SK-N-SH treated with all-trans-retinoic acid at 6 μM for 48 hours (cell line): ENCODE measurements at regions not wholly inside any gene's neighbourhood (a gene's known extent, or its start where the extent isn't known, plus 50 kb on each side); places are given as distances from the start of the nearest gene placed in this dataset.

Experiments used
- ATAC-seq: fragments of 200-7000 bp; cut with Tn5 transposase; 3 replicates; pipeline ENCODE4 v1.9.1; 2020; ENCODE audit warnings: mild to moderate bottlenecking, moderate library complexity
- BACH2 ChIP-seq: fragments of 250-450 bp; sonication (Bioruptor Pico); IDR thresholded peaks from 2 replicates; pipeline ENCODE4 v1.9.0; 2021; ENCODE audit warnings: mild to moderate bottlenecking, borderline replicate concordance
- CSDC2 ChIP-seq: fragments of 250-450 bp; sonication (Bioruptor Pico); IDR thresholded peaks from 2 replicates; pipeline ENCODE4 v1.5.0; 2020; ENCODE audit warnings: mild to moderate bottlenecking, moderate library complexity
- ESRRG ChIP-seq: fragments of 250-450 bp; sonication (Bioruptor Pico); IDR thresholded peaks from 2 replicates; pipeline ENCODE4 v1.6.1; 2021; ENCODE audit warnings: mild to moderate bottlenecking
- GLIS3 ChIP-seq: fragments of 250-450 bp; sonication (Bioruptor Pico); IDR thresholded peaks from 2 replicates; pipeline ENCODE4 v1.5.0; 2020; ENCODE audit warnings: mild to moderate bottlenecking, moderate library complexity
- ISL1 ChIP-seq: fragments of 250-450 bp; sonication (Bioruptor Pico); IDR thresholded peaks from 2 replicates; pipeline ENCODE4 v2.1.2; 2022; ENCODE audit warnings: mild to moderate bottlenecking, moderate library complexity
- OSR1 ChIP-seq: fragments of 250-450 bp; sonication (Bioruptor Pico); IDR thresholded peaks from 2 replicates; pipeline ENCODE4 v1.8.0; 2022; ENCODE audit warnings: moderate library complexity, mild to moderate bottlenecking, inconsistent platforms
- PPARA ChIP-seq: fragments of 250-450 bp; sonication (Bioruptor Pico); IDR thresholded peaks from 2 replicates; pipeline ENCODE4 v1.5.0; 2020; ENCODE audit warnings: mild to moderate bottlenecking, borderline replicate concordance
- RARB ChIP-seq: fragments of 250-450 bp; sonication (Bioruptor Pico); IDR thresholded peaks from 2 replicates; pipeline ENCODE4 v1.8.0; 2021; ENCODE audit warnings: mild to moderate bottlenecking, moderate library complexity
- SNAI2 ChIP-seq: fragments of 250-450 bp; sonication (Bioruptor Pico); IDR thresholded peaks from 2 replicates; pipeline ENCODE4 v1.5.0; 2020; ENCODE audit warnings: mild to moderate bottlenecking, moderate library complexity
- TCF4 ChIP-seq: fragments of 250-450 bp; sonication (Bioruptor Pico); IDR thresholded peaks from 2 replicates; pipeline ENCODE4 v1.8.0; 2021; ENCODE audit warnings: mild to moderate bottlenecking, moderate library complexity, borderline replicate concordance
- TOX ChIP-seq: fragments of 250-450 bp; sonication (Bioruptor Pico); IDR thresholded peaks from 2 replicates; pipeline ENCODE4 v1.8.0; 2021; ENCODE audit warnings: mild to moderate bottlenecking, moderate library complexity, borderline replicate concordance
- ZC3H10 ChIP-seq: fragments of 250-450 bp; sonication (Bioruptor Pico); IDR thresholded peaks from 2 replicates; pipeline ENCODE4 v1.5.1; 2021; ENCODE audit warnings: mild to moderate bottlenecking, moderate library complexity
- ZFP3 ChIP-seq: fragments of 250-450 bp; sonication (Bioruptor Pico); IDR thresholded peaks from 2 replicates; pipeline ENCODE4 v1.5.0; 2020; ENCODE audit warnings: mild to moderate bottlenecking, moderate library complexity
- ZFP30 ChIP-seq: fragments of 450-650 bp; formaldehyde crosslinking; IDR thresholded peaks from 2 replicates; pipeline ENCODE4 v1.5.0; 2022; ENCODE audit warnings: mild to moderate bottlenecking, moderate library complexity
- ZNF565 ChIP-seq: fragments of 450-650 bp; formaldehyde crosslinking; conservative IDR thresholded peaks from 2 replicates; pipeline ENCODE4 v1.5.0; 2020; ENCODE audit warnings: low read depth, mild to moderate bottlenecking, moderate library complexity
- ZNF8 ChIP-seq: fragments of 450-650 bp; formaldehyde crosslinking; IDR thresholded peaks from 2 replicates; pipeline ENCODE4 v1.5.0; 2020; ENCODE audit warnings: mild to moderate bottlenecking, moderate library complexity
- TF ChIP-seq, protein P1 (sequence below): fragments of 250-450 bp; sonication (Bioruptor Pico); IDR thresholded peaks from 2 replicates; pipeline ENCODE4 v1.5.1; 2020; ENCODE audit warnings: low read depth, mild to moderate bottlenecking, moderate library complexity
- TF ChIP-seq, protein P2 (sequence below): fragments of 250-450 bp; sonication (Bioruptor Pico); IDR thresholded peaks from 2 replicates; pipeline ENCODE4 v1.5.1; 2021; ENCODE audit warnings: mild to moderate bottlenecking, moderate library complexity
- TF ChIP-seq, protein P3 (sequence below): fragments of 250-450 bp; sonication (Bioruptor Pico); IDR thresholded peaks from 2 replicates; pipeline ENCODE4 v1.5.0; 2020; ENCODE audit warnings: mild to moderate bottlenecking, moderate library complexity
- TF ChIP-seq, protein P4 (sequence below): fragments of 250-450 bp; sonication (Bioruptor Pico); IDR thresholded peaks from 2 replicates; pipeline ENCODE4 v1.8.0; 2020; ENCODE audit warnings: mild to moderate bottlenecking, moderate library complexity, borderline replicate concordance
- TF ChIP-seq, protein P5 (sequence below): fragments of 250-450 bp; sonication (Bioruptor Pico); IDR thresholded peaks from 2 replicates; pipeline ENCODE4 v1.8.0; 2021; ENCODE audit warnings: low read depth, mild to moderate bottlenecking, moderate library complexity, borderline replicate concordance

GRCh38 chr10:83333566-83333965 lies 805.7 kb upstream of the GHITM start (continued):
- TF ChIP-seq, protein P1, sequence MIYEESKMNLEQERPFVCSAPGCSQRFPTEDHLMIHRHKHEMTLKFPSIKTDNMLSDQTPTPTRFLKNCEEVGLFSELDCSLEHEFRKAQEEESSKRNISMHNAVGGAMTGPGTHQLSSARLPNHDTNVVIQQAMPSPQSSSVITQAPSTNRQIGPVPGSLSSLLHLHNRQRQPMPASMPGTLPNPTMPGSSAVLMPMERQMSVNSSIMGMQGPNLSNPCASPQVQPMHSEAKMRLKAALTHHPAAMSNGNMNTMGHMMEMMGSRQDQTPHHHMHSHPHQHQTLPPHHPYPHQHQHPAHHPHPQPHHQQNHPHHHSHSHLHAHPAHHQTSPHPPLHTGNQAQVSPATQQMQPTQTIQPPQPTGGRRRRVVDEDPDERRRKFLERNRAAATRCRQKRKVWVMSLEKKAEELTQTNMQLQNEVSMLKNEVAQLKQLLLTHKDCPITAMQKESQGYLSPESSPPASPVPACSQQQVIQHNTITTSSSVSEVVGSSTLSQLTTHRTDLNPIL, result no peak
- TF ChIP-seq ZFP3 (CRISPR knock-in tag), result no peak
- TF ChIP-seq ISL1 (CRISPR knock-in tag), result no peak
- TF ChIP-seq ZFP30 (CRISPR knock-in tag), result no peak
- TF ChIP-seq, protein P2, sequence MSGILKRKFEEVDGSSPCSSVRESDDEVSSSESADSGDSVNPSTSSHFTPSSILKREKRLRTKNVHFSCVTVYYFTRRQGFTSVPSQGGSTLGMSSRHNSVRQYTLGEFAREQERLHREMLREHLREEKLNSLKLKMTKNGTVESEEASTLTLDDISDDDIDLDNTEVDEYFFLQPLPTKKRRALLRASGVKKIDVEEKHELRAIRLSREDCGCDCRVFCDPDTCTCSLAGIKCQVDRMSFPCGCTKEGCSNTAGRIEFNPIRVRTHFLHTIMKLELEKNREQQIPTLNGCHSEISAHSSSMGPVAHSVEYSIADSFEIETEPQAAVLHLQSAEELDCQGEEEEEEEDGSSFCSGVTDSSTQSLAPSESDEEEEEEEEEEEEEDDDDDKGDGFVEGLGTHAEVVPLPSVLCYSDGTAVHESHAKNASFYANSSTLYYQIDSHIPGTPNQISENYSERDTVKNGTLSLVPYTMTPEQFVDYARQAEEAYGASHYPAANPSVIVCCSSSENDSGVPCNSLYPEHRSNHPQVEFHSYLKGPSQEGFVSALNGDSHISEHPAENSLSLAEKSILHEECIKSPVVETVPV, result no peak
- TF ChIP-seq GLIS3 (CRISPR knock-in tag), result no peak
- TF ChIP-seq ZNF8, result no peak
- TF ChIP-seq ESRRG (CRISPR knock-in tag), result no peak
- no peak for TF ChIP-seq OSR1
- no peak for TF ChIP-seq RARB

DNA sequence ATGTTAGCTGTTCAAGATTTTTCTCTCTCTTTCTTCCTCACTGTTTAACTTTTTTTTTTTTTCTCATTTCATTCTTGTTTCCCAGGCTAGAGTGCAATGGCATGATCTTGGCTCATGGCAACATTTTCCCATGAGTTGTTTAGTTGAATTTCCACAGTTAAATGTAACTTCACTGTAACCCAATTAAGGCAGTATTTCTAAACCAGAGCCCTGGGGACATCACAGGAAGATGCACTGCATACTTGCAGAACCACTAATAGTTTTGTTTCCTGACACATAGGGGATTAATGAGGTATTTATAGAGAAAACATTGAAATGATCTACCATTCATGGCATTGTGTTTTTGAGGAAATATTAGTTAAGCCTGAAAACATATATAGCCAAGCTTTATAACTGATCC lies 795.6 kb upstream of the GHITM start:
- TF ChIP-seq CSDC2 (CRISPR knock-in tag), result no peak
- no peak for TF ChIP-seq BACH2 (CRISPR knock-in tag)
- no peak for TF ChIP-seq ESRRG (CRISPR knock-in tag)
- no peak for TF ChIP-seq PPARA
- no peak for TF ChIP-seq ZC3H10 (CRISPR knock-in tag)
- TF ChIP-seq, protein P3, sequence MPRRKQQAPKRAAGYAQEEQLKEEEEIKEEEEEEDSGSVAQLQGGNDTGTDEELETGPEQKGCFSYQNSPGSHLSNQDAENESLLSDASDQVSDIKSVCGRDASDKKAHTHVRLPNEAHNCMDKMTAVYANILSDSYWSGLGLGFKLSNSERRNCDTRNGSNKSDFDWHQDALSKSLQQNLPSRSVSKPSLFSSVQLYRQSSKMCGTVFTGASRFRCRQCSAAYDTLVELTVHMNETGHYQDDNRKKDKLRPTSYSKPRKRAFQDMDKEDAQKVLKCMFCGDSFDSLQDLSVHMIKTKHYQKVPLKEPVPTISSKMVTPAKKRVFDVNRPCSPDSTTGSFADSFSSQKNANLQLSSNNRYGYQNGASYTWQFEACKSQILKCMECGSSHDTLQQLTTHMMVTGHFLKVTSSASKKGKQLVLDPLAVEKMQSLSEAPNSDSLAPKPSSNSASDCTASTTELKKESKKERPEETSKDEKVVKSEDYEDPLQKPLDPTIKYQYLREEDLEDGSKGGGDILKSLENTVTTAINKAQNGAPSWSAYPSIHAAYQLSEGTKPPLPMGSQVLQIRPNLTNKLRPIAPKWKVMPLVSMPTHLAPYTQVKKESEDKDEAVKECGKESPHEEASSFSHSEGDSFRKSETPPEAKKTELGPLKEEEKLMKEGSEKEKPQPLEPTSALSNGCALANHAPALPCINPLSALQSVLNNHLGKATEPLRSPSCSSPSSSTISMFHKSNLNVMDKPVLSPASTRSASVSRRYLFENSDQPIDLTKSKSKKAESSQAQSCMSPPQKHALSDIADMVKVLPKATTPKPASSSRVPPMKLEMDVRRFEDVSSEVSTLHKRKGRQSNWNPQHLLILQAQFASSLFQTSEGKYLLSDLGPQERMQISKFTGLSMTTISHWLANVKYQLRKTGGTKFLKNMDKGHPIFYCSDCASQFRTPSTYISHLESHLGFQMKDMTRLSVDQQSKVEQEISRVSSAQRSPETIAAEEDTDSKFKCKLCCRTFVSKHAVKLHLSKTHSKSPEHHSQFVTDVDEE (CRISPR knock-in tag), result no peak
- ATAC-seq, result no peak

GRCh38 chr10:83346266-83346910 lies 792.9 kb upstream of the GHITM start:
- no peak for TF ChIP-seq ESRRG (CRISPR knock-in tag)
- no peak for TF ChIP-seq TCF4
- TF ChIP-seq, protein P1, result no peak
- no peak for TF ChIP-seq ZFP3 (CRISPR knock-in tag)
- no peak for TF ChIP-seq ZC3H10 (CRISPR knock-in tag)
- no peak for TF ChIP-seq TOX
- TF ChIP-seq SNAI2 (CRISPR knock-in tag), result no peak
- no peak for TF ChIP-seq ZFP30 (CRISPR knock-in tag)
- TF ChIP-seq, protein P4, sequence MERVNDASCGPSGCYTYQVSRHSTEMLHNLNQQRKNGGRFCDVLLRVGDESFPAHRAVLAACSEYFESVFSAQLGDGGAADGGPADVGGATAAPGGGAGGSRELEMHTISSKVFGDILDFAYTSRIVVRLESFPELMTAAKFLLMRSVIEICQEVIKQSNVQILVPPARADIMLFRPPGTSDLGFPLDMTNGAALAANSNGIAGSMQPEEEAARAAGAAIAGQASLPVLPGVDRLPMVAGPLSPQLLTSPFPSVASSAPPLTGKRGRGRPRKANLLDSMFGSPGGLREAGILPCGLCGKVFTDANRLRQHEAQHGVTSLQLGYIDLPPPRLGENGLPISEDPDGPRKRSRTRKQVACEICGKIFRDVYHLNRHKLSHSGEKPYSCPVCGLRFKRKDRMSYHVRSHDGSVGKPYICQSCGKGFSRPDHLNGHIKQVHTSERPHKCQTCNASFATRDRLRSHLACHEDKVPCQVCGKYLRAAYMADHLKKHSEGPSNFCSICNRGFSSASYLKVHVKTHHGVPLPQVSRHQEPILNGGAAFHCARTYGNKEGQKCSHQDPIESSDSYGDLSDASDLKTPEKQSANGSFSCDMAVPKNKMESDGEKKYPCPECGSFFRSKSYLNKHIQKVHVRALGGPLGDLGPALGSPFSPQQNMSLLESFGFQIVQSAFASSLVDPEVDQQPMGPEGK, result no peak
- TF ChIP-seq ISL1 (CRISPR knock-in tag), result no peak
- TF ChIP-seq, protein P5, sequence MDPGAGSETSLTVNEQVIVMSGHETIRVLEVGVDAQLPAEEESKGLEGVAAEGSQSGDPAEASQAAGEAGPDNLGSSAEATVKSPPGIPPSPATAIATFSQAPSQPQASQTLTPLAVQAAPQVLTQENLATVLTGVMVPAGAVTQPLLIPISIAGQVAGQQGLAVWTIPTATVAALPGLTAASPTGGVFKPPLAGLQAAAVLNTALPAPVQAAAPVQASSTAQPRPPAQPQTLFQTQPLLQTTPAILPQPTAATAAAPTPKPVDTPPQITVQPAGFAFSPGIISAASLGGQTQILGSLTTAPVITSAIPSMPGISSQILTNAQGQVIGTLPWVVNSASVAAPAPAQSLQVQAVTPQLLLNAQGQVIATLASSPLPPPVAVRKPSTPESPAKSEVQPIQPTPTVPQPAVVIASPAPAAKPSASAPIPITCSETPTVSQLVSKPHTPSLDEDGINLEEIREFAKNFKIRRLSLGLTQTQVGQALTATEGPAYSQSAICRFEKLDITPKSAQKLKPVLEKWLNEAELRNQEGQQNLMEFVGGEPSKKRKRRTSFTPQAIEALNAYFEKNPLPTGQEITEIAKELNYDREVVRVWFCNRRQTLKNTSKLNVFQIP (CRISPR knock-in tag), result no peak
- no peak for TF ChIP-seq RARB
- TF ChIP-seq ZNF565 (CRISPR knock-in tag), result no peak
- ATAC-seq, result no peak
